HG02840 (cell line): ENCODE measurements at regions not wholly inside any gene's neighbourhood (a gene's known extent, or its start where the extent isn't known, plus 50 kb on each side); places are given as distances from the start of the nearest gene placed in this dataset.
"Not testable (repeated sequence)": the region's sequence is repeated elsewhere in the genome, so short reads cannot be mapped to it uniquely, and the experiment has no call there.

Experiments used
- ATAC-seq: cut with Tn5 transposase; IDR thresholded peaks from one replicate; pipeline ENCODE4 v1.9.1; 2021; ENCODE audit warnings: mild to moderate bottlenecking, moderate library complexity, moderate number of reproducible peaks; ENCODE audit not compliant: unreplicated experiment, low FRiP score

DNA sequence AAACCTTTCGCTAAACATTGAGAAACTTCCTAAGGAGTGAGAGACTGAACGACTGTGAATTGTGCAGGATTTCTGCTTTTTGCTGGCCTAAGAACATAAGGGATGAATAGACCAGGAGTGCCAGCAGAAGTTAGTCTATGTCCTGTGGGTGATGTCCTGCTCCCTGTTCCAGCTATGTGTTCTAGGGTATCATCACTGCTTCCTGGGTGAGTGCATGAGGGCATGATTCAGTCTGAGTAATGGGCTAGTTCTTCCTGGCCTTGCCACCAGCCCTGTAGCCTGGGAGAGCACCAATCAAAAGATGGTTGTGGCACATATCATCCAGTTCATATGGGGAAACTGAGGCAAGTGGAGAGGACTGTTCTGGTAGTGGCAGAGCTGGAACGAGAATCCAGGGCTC is 153.9 kb upstream of the TPM1 start:
- ATAC-seq = no peak

DNA sequence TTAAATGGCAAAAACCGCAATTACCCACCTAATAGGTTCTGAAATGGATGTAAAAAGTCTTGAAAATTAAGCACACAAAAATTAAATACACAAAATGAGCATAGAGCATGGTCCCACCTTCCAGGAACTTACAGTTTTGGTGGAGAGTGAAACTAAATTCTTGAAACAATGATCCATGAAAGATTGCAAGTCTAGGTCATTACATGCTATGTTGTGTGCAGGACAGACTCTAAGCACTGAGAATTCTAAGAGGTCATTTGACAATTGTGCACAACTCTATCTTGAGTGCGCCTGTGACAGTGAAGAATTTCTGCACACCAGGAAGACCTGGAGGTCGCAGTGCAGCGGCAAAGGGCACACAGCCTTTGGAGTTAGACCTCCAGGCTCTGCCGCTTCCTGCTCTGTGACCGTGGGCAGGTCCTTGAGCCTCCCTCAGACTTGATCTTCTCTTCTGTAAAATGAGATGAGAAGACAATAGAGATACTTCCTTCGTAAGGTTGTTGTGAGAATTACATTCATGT is 153.3 kb upstream of the TPM1 start:
- ATAC-seq = no peak

DNA sequence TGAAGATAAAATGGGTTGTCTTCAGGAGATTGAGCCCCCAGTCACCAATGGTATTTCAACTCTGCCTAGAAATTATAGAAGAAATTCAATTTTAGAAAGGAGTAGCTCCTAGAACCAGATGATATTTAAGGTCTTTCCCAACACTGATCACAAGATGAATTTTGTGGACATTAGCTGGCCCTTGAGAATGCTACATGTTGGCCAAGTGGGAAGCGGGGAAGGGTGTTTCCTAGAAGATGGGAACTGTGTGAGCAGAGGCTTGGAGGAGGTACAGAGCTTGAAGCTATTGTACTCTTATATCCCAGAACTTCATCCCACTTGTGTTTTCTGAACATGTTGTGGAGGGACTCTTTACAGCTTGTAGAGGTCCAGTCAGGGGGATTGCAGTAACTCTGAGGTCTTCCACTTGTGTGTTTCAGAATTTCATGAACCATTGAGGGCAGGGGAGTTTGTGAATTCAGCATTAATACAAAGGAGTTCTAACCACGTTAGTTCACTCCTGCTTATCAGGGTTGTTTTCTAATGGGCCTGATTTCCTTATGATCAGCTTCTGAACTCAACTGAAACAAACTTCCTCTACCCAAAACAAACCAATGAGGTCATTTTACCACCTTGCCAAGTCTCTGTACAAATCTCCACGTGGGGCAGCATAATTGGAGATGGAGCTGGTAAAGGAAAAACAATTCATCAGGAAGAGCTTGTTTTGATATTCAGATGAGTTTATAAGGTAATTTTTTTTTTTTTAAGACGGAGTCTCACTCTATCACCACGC is 152.6 kb upstream of the TPM1 start:
- no peak for ATAC-seq

DNA sequence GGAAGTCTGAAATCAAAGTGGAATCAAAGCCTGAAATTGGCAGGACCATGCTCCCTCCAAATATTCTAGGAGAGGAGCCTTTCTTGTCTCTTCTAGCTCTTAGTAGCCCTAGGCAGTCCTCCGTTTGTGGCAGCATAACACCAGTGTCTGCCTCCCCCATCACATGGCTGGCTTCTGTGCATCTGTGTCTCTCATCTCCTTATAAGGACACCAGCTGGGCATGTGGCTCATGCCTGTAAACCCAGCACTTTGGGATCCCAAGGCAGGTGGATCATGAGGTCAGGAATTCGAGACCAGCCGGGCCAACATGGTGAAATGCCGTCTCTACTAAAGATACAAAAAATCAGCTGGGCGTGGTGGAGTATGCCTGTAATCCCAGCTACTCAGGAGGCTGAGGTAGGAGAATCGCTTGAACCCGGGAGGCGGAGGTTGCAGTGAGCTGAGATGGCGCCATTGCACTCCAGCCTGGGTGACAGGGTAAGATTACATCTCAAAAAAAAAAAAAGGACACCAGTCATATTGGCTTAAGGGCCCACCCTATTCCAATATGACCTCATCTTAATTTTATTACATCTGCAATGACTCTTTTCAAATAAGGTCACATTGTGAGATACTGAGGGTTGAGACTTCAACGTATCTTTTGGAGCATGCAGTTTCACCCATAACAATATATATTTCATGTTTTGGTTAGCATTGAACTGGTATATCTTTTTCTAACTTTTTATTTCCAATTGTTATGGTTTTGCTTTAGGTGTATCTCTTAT is 148.0 kb upstream of the TPM1 start:
- ATAC-seq = no peak

DNA sequence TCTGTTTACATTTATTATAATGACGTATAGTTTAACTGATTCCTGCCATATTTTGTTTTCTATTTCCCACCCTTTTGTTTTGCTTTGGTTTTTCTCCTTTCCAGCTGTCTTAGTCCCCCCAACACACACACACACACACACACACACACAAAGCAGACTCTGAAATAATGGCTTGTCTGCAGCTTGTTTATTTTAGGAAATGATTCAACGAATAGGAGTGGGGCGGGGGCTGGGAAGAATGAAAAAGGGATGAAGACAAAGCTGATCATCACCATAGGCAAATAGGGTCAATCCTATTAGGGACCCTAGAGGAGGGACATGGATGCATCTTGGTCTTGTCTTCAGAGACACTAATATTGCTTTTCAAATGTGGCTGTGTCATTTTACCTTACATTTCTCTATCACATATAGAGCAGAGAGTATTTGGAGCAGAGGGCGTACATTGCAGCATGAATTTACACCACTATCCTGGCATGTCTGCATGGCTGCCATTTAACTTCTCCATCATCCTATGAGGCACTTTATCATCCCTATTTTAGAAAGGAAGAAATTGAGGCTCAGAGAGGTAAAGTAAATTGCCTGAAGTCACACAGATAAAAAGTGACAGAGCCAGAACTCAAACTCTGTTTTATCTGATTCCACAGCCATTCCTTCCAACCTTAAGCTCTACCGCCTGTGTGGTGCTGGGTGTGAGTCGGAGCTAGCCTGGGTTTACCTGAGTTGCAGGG is 147.2 kb upstream of the TPM1 start:
- ATAC-seq = no peak

DNA sequence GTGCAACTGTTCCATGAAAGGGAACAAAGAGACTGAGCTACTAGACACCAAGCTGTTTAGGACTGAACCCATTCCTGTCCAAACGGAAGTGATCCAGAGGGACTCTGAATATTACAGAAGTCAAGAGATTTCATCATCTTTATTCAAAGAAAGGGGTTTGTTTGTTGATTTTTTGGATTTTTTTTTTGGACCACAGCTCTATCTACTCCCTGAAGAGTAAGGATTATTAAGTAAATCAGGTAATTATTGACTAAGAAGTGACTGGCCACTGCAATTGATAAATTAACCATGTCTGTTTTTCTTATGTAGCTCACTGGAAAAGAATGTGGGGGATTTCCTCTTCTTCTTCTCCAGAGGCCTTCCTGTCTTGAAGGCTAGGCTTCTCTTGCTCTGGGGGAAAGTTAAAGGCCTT is 146.6 kb upstream of the TPM1 start:
- ATAC-seq = no peak

DNA sequence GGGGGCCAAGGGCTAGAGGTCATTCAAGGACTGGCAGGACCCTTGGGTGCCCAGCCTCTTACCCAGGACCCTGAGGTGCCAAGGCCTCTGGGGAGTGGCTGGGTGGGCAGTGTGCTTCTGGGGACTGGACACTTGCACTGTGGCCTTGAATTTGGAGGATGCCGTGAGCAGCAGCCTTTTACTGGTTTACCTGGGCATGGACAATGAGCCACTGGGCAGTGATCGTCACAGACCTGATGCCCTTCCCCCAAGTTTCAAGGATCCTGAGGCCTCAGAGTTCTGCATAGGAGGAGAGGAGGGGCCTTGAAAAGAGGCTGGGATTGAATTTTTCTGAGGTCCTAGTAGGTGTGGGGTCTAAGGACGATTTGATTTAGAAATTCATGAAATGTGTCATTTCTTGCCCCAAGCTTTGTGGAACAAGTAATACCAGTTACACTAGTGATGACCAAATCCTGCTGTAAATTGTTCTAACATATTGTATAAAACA is 146.1 kb upstream of the TPM1 start:
- ATAC-seq = no peak

DNA sequence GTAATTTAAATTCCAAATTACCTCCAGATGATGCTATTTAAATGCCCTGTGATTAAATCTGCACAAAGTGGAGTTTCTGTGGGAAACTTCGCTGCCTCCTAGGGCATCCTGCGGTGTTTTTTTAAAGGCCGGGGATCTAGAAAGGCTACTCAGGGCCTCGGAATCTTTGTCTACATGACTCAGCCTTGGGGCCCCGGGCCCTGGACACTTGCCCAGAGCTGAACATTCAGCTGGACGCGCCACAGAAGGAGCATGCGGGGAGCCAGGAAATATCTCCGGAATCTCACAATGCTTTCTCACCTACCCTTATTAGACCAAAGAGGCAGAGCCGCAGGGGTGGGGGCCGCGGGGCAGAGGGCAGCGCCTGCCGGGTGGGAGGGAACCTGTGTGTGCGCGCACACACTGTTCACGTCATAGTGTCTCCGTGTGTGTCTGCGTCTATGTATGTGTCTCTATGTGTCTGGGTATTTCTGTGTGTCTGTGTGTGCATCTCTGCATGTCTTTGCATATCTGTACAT is 145.5 kb upstream of the TPM1 start:
- no peak for ATAC-seq

DNA sequence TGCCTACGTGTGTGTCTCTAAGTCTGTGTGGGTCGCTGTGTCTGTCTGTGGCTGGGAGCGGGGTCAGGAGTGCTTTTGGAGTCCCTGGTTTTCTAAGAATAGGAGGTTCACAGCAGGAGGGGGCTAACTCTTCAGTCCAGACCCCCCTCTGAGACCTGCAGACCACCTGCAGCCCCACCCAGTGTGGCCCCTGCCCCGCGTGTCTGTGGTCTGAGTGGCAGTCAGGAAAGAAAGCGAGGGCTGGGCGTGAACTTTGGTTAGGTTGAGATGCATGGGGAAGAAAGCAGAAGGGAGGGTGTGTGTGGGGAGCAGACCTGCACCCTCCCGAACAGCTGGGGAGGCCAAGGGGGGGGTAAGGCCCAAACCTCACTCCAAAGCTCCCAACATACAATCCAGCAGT is 144.9 kb upstream of the TPM1 start:
- no peak for ATAC-seq

DNA sequence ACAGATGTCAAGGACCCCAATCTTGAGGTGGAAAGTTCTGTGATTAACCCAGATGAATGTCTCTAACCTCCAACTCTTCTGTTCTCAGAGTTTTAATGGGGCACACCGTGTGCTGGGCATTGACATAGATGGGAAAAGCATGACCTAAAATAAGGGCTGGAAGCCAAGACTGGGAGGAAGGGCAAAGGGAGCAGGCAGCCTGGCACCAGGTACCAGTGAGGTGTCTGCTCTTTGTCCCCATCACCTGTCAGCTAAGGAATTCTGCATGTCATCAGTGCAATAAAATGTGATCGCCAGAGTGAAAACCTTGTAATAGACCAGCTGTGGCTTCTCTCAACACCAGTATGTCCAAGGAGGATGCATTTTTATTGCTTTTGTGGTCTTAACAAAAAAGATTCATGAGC is 143.5 kb upstream of the TPM1 start:
- no peak for ATAC-seq

DNA sequence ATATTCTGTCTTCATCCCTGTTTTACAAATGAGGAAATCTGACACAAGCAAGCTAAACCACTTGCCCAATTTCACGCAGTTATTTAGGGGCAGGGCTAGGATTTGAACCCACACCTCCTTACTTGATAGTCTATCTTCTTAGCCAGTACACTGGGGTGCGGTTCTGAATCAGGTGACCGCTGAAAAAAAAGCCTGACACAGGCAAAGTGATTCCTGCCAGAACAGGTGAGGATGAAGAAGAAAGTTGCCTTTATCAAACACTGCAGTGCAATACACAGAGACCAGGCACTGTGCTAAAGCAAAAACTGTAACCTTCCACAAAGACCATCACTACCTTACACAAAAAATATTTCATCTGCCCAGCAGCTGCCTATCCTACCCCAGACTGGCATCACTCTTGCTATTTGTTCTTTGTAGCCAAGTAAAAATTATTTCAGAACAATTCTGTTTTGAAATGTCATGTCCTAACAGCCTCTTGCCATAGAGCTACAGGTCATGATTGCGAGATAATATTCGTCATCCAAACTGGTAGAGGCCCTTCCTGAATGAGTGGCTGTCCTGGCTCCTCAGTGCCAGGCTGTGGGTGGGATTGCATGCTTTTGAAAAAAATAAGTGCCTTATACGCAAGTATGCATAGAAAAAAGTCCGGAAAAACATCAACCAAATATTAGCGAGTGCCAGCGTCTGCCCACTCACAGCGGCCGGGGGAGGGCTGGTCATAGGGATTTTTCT is 142.3 kb upstream of the TPM1 start:
- ATAC-seq = no peak

DNA sequence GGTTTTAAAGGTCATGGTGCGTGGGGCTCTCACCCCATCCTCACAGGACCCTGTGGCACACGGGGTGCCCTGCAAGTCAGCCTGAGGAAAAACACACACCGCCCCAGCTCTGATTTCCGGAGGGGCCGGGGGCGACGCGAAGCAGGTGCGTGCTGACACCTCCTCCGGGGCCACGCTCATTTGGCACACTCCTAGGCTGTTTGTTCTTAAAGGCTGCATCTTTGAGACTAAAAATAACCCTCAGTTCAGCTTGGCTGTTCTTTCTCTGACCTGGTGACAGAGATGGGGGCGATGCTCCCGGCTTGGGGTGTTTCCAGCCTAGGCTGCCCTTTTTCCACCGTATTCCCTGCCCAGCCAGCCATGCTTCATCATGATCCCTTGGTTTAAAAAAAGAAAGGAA is 141.5 kb upstream of the TPM1 start:
- no peak for ATAC-seq

DNA sequence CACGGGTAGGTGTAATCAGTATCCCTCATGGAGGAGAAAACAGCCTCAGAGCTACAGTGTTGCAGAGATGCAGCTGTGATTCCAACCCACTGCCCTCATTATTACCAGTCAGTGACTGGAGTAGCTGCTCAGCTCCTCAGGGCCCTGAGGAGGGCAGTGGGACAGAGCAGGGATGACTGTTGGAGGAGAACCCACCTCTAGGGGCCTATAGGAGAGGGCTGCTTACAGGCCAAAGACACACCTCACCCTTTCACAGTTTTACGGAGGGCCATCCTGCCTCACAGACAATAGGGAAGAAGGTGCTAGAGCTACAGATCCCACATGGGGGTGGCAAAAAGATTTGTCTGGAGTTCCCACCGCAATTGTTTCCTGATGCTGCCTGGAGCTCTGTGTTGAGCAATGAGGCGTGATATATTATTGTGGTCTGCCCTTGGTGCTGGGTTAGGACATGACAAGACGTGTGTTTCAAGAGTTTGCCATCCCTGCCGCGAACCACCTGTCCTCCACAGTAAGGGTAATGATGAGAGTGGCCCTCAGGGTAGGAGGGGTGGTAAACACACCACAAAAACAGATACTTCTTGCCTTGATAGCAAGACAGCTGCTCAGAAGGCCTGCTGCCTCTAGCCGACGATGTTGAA is 140.5 kb upstream of the TPM1 start:
- ATAC-seq = no peak

DNA sequence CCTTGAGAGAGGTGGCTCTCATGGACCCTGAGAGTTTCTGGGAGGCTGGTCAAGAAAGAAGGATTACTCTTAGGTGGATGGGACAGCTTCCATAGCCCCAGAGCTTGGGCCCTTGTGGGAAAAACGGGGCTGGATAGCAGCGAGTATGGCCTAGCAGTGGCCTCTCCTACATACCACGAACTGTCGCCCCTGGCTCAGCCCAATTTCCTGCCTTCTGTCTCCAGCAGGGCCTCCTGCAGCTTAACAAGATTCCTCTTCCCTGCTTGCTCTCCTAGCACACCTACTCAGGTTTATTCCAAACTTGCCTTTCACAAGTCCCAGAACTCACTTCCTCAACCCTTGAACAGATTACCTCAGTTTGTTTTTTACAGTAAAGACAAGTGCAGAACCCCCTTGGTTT is 139.7 kb upstream of the TPM1 start:
- no peak for ATAC-seq

DNA sequence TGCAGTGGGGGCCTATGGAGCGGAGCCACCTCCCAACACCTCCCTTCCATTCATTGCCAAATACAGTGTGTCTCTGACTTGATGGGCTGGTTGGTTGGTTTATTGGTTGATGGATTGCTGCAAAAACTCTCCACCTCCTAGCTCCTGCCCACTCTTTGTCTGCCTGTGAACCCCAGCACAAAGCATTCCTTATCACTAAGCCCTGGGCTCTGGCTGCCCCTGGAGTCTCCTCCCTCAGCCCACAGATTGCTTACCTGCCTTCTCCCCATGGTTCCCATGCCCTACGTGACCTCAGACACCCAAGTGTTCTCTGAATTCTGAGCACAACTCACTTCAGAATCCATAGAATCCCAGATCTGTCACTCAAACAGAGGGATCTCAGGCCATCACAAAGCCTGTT is 139.1 kb upstream of the TPM1 start:
- no peak for ATAC-seq

DNA sequence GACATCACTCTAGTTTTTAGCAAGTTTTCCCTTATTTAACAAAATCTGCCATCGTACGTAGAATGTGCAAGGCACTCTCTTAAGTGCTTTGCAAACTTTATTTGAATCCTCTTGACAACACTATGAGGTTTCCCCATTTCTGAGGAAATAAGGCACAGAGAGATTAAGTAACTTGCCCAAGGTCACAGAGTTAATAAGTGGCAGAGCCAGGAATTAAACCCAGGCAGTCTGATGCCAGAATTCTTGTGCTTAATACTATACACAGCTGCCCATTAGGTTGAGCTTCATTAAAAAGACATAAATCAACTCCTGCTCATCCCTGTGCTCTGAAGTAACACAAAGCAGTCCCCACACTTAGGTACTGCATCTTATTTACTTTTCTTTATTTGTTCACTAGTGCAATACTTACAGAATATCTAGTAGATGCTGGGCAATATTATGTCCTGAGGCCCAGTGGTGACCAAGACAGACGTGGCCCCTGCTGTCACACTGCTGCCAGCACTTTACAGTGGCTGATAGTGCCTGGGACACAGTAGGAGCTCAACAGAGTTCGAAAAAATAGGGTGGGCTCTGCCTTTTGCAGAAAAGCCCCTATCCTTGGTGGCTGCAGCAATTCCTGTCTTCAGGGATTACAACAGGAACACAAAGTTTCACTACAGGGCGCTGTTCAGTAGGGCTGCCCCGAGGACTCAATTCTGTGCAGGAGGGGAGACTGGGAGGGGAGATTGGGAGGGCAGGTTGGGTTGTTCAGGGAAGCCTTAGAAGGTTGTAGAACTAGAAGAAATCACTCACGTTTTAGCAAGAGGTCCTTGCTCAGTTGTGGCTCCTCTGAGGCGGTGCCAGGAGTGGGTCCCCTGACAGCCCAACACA is 138.3 kb upstream of the TPM1 start:
- no peak for ATAC-seq

DNA sequence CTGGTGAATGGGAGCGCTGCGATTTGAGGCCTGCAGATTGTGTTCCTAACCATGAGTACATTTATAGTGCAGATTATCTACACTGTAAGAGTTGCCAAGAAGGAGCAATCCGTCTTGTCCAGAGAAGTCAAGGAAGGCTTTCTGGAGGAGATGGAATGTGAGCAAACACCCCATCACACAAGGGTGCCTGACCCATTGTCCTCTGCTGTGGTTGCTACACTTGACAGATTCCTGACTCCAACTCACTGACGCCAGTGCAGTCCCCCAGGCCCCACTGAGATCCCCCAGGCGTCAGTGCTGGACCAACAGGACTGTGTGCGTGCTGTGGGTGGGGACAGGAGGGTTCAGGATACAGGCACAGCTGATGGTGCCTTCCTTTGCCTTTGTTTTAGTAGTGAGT is 135.9 kb upstream of the TPM1 start:
- ATAC-seq = no peak

DNA sequence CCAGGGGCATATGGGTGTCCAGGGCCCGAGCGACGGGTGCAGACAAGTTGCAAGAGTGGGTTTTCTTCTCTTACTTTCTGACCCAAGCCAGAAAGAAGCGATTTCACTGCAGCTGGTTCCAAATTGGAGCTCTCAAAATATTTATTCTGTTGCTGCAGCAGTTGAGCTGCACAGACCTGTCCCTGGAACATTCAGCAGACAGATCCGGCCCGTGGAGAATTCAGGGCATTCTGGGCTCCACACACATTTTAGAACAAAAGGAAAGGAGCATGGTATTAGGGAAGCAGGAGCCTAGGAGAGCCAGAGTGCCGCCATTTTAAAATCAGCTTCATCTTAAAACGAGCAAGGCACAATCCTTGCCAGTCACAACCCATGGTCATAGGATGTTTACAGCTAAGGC is 135.3 kb upstream of the TPM1 start:
- no peak for ATAC-seq

DNA sequence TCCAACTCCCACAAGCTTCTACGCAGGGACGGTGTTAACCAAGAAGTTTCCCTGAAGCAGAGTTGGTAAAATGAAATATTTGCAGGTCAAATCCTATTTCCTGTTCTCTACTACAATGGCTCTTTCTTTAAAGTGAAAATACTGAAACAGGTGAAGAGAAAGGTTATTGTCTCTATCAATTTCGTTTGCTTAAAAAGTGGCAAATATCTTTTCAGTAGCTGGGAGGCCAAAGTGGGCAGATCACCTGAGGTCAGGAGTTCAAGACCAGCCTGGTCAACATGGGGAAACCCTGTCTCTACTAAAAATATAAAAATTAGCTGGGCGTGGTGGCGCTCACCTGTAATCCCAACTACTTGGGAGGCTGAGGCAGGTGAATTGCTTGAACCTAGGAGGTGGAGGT is 134.2 kb upstream of the TPM1 start:
- not testable (repeated sequence) for ATAC-seq
